Fibroblast of villous mesenchyme (primary cell): ENCODE measurements at regions not wholly inside any gene's neighbourhood (a gene's known extent, or its start where the extent isn't known, plus 50 kb on each side); places are given as distances from the start of the nearest gene placed in this dataset.

Source experiments
- DNase-seq: peaks from one replicate; pipeline ENCODE4 v3.0.0-alpha.2; 2010; ENCODE audit warnings: low read depth
- H3K4me3 ChIP-seq: 2 replicates; pipeline ENCODE4 v1.5.1; 2011; ENCODE audit warnings: low read depth, mild to moderate bottlenecking, low read length
- CTCF ChIP-seq: IDR thresholded peaks from 2 replicates; pipeline ENCODE4 v1.5.1; 2012; ENCODE audit warnings: low read depth, mild to moderate bottlenecking, low read length; ENCODE audit not compliant: insufficient read depth

- no peak for DNase-seq
- no peak for TF ChIP-seq CTCF
- H3K4me3 ChIP-seq = no peak overlapping the region
Measured at GRCh38 chr11:32219320-32219719, 128.4 kb downstream of the RCN1 start.

GRCh38 chr11:32221476-32222032 is 130.7 kb downstream of the RCN1 start:
- no peak for TF ChIP-seq CTCF
- no peak for DNase-seq
- no peak overlapping the region for H3K4me3 ChIP-seq

GRCh38 chr11:32224580-32224979 is 133.7 kb downstream of the RCN1 start:
- DNase-seq = no peak
- no peak for TF ChIP-seq CTCF
- H3K4me3 ChIP-seq = no peak overlapping the region

GRCh38 chr11:32225571-32226285 is 134.9 kb downstream of the RCN1 start:
- no peak overlapping the region for H3K4me3 ChIP-seq
- DNase-seq = no peak
- no peak for TF ChIP-seq CTCF

GRCh38 chr11:32226480-32226879 is 135.6 kb downstream of the RCN1 start:
- H3K4me3 ChIP-seq = no peak overlapping the region
- DNase-seq = no peak
- TF ChIP-seq CTCF = no peak

- no peak overlapping the region for H3K4me3 ChIP-seq
- DNase-seq = no peak
- TF ChIP-seq CTCF = no peak
Measured at GRCh38 chr11:32229576-32230240, 138.8 kb downstream of the RCN1 start.
